ENCODE measurements at regions not wholly inside any gene's neighbourhood (a gene's known extent, or its start where the extent isn't known, plus 50 kb on each side); places are given as distances from the start of the nearest gene placed in this dataset.
"Not testable (repeated sequence)": the region's sequence is repeated elsewhere in the genome, so short reads cannot be mapped to it uniquely, and the experiment has no call there.

- CTCF ChIA-PET; H3K79me2 ChIP-seq (ENCODE audit: control insufficient read depth, insufficient read depth, low read length); H4K20me1 ChIP-seq (replicated peaks; ENCODE audit: control insufficient read depth, extremely low read depth, insufficient read depth, low read length); H2AFZ ChIP-seq (ENCODE audit: low read depth, low read length); intact Hi-C loops (cut with micrococcal nuclease); FAIRE-seq; H3K4me3 ChIP-seq (replicated peaks in 1 of 3; ENCODE audit: insufficient read depth in 1 of 3, low read depth in 1 of 3, low read length in 3 of 3); POLR2A ChIA-PET; BruUV-seq (replicated peaks); dilution Hi-C loops (cut with MboI; ENCODE audit: extremely low pct_ligation_motif_present, low sequenced_read_pairs); DNase-seq (ENCODE audit: low read depth, low spot score); H3K9me1 ChIP-seq (replicated peaks; ENCODE audit: control insufficient read depth, extremely low read depth, insufficient read depth, low read length); H3K4me2 ChIP-seq (ENCODE audit: insufficient read depth, low read length); H3K9ac ChIP-seq (replicated peaks; ENCODE audit: extremely low read depth, insufficient read depth, low read length); H3K9me3 ChIP-seq (replicated peaks; ENCODE audit: control insufficient read depth, insufficient read depth, low read length); H3K27me3 ChIP-seq (ENCODE audit: control insufficient read depth in 2 of 2, insufficient read depth in 2 of 2, low read length in 2 of 2); H3K36me3 ChIP-seq (ENCODE audit: control insufficient read depth in 2 of 2, extremely low read depth in 1 of 2, insufficient read depth in 2 of 2, low read length in 2 of 2); H3K4me1 ChIP-seq (ENCODE audit: control insufficient read depth, extremely low read depth, insufficient read depth, low read length); H3K27ac ChIP-seq (ENCODE audit: insufficient read depth, low read depth, low read length): not testable (repeated sequence)
Measured at GRCh38 chr14:105644457-105644856, 118.1 kb downstream of the TMEM121 start.

GRCh38 chr14:105644891-105645290, 118.5 kb downstream of the TMEM121 start:
- H3K4me2 ChIP-seq (ENCODE audit: insufficient read depth, low read length); CTCF ChIA-PET; H3K9me1 ChIP-seq (replicated peaks; ENCODE audit: control insufficient read depth, extremely low read depth, insufficient read depth, low read length); H3K27ac ChIP-seq (ENCODE audit: insufficient read depth, low read depth, low read length); H2AFZ ChIP-seq (ENCODE audit: low read depth, low read length); H3K4me1 ChIP-seq (ENCODE audit: control insufficient read depth, extremely low read depth, insufficient read depth, low read length); H4K20me1 ChIP-seq (replicated peaks; ENCODE audit: control insufficient read depth, extremely low read depth, insufficient read depth, low read length); FAIRE-seq; intact Hi-C loops (cut with micrococcal nuclease); BruUV-seq (replicated peaks); dilution Hi-C loops (cut with MboI; ENCODE audit: extremely low pct_ligation_motif_present, low sequenced_read_pairs); H3K4me3 ChIP-seq (replicated peaks in 1 of 3; ENCODE audit: insufficient read depth in 1 of 3, low read depth in 1 of 3, low read length in 3 of 3); H3K27me3 ChIP-seq (ENCODE audit: control insufficient read depth in 2 of 2, insufficient read depth in 2 of 2, low read length in 2 of 2); POLR2A ChIA-PET; H3K36me3 ChIP-seq (ENCODE audit: control insufficient read depth in 2 of 2, extremely low read depth in 1 of 2, insufficient read depth in 2 of 2, low read length in 2 of 2); H3K79me2 ChIP-seq (ENCODE audit: control insufficient read depth, insufficient read depth, low read length); H3K9ac ChIP-seq (replicated peaks; ENCODE audit: extremely low read depth, insufficient read depth, low read length); H3K9me3 ChIP-seq (replicated peaks; ENCODE audit: control insufficient read depth, insufficient read depth, low read length); DNase-seq (ENCODE audit: low read depth, low spot score): not testable (repeated sequence)

GRCh38 chr14:105645389-105645788, 119.0 kb downstream of the TMEM121 start:
- H2AFZ ChIP-seq (ENCODE audit: low read depth, low read length); H3K79me2 ChIP-seq (ENCODE audit: control insufficient read depth, insufficient read depth, low read length); H3K9ac ChIP-seq (replicated peaks; ENCODE audit: extremely low read depth, insufficient read depth, low read length); CTCF ChIA-PET; DNase-seq (ENCODE audit: low read depth, low spot score); H3K27me3 ChIP-seq (ENCODE audit: control insufficient read depth in 2 of 2, insufficient read depth in 2 of 2, low read length in 2 of 2); H4K20me1 ChIP-seq (replicated peaks; ENCODE audit: control insufficient read depth, extremely low read depth, insufficient read depth, low read length); FAIRE-seq; H3K4me2 ChIP-seq (ENCODE audit: insufficient read depth, low read length); H3K4me3 ChIP-seq (replicated peaks in 1 of 3; ENCODE audit: insufficient read depth in 1 of 3, low read depth in 1 of 3, low read length in 3 of 3); H3K36me3 ChIP-seq (ENCODE audit: control insufficient read depth in 2 of 2, extremely low read depth in 1 of 2, insufficient read depth in 2 of 2, low read length in 2 of 2); H3K9me3 ChIP-seq (replicated peaks; ENCODE audit: control insufficient read depth, insufficient read depth, low read length); POLR2A ChIA-PET; dilution Hi-C loops (cut with MboI; ENCODE audit: extremely low pct_ligation_motif_present, low sequenced_read_pairs); BruUV-seq (replicated peaks); H3K9me1 ChIP-seq (replicated peaks; ENCODE audit: control insufficient read depth, extremely low read depth, insufficient read depth, low read length); H3K4me1 ChIP-seq (ENCODE audit: control insufficient read depth, extremely low read depth, insufficient read depth, low read length); H3K27ac ChIP-seq (ENCODE audit: insufficient read depth, low read depth, low read length); intact Hi-C loops (cut with micrococcal nuclease): not testable (repeated sequence)

Measured in endothelial cell of umbilical vein (primary cell).